ENCODE measurements at regions not wholly inside any gene's neighbourhood (a gene's known extent, or its start where the extent isn't known, plus 50 kb on each side); places are given as distances from the start of the nearest gene placed in this dataset.

DNA sequence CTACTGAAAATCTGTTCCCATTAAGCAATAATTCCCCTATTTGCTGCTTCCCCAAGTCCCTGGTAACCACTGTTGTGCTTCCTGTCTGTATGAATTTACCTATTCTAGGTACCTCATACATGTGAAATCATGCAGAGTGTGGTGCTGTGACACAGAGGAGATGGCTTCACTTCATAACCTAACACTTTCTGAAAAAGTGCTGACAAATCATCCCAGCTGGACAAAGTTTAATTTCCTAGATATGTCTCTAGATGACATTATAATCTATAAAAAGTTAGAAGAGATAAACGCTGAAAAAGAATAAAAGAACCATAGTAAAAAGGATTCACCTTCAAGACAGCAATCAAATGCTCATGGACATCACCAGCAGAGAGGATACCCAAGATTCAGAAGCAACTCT, 277.9 kb downstream of the SKIDA1 start:
- Histone ChIP-seq H3K9me3 (ENCODE audit: control insufficient read depth, insufficient read depth, low read depth, low read length) (no peaks in the 10 kb centered on the region), H3K4me3 (ENCODE audit: low read depth in 2 of 2, low read length in 2 of 2) (no peak overlapping the region), H3K4me1 (ENCODE audit: control insufficient read depth, insufficient read depth, low read length) (no peaks in the 10 kb centered on the region), H3K36me3 (ENCODE audit: control insufficient read depth, insufficient read depth, low read length) (no peaks in the 10 kb centered on the region), H3K27ac (ENCODE audit: low read length) (no peak overlapping the region), H3K27me3 (ENCODE audit: control insufficient read depth, insufficient read depth, low read length) (no peaks in the 10 kb centered on the region)
- intact Hi-C loops (cut with micrococcal nuclease; ENCODE audit: unreplicated experiment) (no loop called here), in situ Hi-C loops (cut with HindIII; ENCODE audit: low pct_unique_long_range_greater_than_20kb, low sequenced_read_pairs) (no loop called here)
- ChIA-PET POLR2A (no interaction called here), CTCF (no interaction called here)
- no TSS peak for BruUV-seq (replicated peaks)
- TF ChIP-seq TCF7L2 (IDR thresholded peaks at IDR 0.05; ENCODE audit: low read depth, low read length): no peak
- no peak for TF ChIP-seq POLR2AphosphoS5 (IDR thresholded peaks at IDR 0.05; ENCODE audit: low read depth, low read length)
- TF ChIP-seq, protein P1, sequence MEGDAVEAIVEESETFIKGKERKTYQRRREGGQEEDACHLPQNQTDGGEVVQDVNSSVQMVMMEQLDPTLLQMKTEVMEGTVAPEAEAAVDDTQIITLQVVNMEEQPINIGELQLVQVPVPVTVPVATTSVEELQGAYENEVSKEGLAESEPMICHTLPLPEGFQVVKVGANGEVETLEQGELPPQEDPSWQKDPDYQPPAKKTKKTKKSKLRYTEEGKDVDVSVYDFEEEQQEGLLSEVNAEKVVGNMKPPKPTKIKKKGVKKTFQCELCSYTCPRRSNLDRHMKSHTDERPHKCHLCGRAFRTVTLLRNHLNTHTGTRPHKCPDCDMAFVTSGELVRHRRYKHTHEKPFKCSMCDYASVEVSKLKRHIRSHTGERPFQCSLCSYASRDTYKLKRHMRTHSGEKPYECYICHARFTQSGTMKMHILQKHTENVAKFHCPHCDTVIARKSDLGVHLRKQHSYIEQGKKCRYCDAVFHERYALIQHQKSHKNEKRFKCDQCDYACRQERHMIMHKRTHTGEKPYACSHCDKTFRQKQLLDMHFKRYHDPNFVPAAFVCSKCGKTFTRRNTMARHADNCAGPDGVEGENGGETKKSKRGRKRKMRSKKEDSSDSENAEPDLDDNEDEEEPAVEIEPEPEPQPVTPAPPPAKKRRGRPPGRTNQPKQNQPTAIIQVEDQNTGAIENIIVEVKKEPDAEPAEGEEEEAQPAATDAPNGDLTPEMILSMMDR (IDR thresholded peaks at IDR 0.05): no peak
- TF ChIP-seq, protein P2, sequence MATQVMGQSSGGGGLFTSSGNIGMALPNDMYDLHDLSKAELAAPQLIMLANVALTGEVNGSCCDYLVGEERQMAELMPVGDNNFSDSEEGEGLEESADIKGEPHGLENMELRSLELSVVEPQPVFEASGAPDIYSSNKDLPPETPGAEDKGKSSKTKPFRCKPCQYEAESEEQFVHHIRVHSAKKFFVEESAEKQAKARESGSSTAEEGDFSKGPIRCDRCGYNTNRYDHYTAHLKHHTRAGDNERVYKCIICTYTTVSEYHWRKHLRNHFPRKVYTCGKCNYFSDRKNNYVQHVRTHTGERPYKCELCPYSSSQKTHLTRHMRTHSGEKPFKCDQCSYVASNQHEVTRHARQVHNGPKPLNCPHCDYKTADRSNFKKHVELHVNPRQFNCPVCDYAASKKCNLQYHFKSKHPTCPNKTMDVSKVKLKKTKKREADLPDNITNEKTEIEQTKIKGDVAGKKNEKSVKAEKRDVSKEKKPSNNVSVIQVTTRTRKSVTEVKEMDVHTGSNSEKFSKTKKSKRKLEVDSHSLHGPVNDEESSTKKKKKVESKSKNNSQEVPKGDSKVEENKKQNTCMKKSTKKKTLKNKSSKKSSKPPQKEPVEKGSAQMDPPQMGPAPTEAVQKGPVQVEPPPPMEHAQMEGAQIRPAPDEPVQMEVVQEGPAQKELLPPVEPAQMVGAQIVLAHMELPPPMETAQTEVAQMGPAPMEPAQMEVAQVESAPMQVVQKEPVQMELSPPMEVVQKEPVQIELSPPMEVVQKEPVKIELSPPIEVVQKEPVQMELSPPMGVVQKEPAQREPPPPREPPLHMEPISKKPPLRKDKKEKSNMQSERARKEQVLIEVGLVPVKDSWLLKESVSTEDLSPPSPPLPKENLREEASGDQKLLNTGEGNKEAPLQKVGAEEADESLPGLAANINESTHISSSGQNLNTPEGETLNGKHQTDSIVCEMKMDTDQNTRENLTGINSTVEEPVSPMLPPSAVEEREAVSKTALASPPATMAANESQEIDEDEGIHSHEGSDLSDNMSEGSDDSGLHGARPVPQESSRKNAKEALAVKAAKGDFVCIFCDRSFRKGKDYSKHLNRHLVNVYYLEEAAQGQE (IDR thresholded peaks at IDR 0.05; ENCODE audit: insufficient read depth in 1 of 2, low read depth in 2 of 2, low read length in 1 of 2): no peak
- no peak for TF ChIP-seq SIN3A (IDR thresholded peaks at IDR 0.05; ENCODE audit: borderline replicate concordance, insufficient read depth, low read depth, low read length)
- ATAC-seq: no peak
- no peak for DNase-seq (ENCODE audit: low read depth, low spot score)

DNA sequence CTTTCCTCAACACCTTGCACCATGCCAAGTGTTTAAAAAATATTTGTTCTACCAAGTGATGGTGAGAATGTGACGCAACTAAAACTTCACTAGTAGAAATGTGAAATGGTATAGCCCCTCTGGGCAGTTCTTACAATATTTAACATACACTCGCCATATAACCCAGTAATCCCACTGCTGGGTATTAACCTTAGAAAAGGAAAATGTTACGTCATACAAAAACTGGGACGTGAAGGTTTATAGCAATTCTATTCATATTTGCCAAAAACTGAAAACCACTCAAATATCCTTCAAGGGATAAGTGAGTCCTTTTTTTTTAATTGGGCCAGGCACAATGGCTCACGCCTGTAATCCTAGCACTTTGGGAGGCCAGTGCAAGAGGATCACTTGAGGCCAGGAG, 279.3 kb downstream of the SKIDA1 start:
- ATAC-seq (no peak), DNase-seq (ENCODE audit: low read depth, low spot score) (no peak)
- intact Hi-C loops (cut with micrococcal nuclease; ENCODE audit: unreplicated experiment): no loop called here
- Histone ChIP-seq H3K9me3 (ENCODE audit: control insufficient read depth, insufficient read depth, low read depth, low read length) (no peaks in the 10 kb centered on the region), H3K36me3 (ENCODE audit: control insufficient read depth, insufficient read depth, low read length) (no peaks in the 10 kb centered on the region), H3K27ac (ENCODE audit: low read length) (no peak overlapping the region), H3K4me3 (ENCODE audit: low read depth in 2 of 2, low read length in 2 of 2) (no peak overlapping the region), H3K27me3 (ENCODE audit: control insufficient read depth, insufficient read depth, low read length) (no peaks in the 10 kb centered on the region), H3K4me1 (ENCODE audit: control insufficient read depth, insufficient read depth, low read length) (no peaks in the 10 kb centered on the region)
- ChIA-PET POLR2A (no interaction called here), CTCF (no interaction called here)
- in situ Hi-C loops (cut with HindIII; ENCODE audit: low pct_unique_long_range_greater_than_20kb, low sequenced_read_pairs): no loop called here
- TF ChIP-seq, protein P2 (IDR thresholded peaks at IDR 0.05; ENCODE audit: insufficient read depth in 1 of 2, low read depth in 2 of 2, low read length in 1 of 2): no peak
- BruUV-seq (replicated peaks): no TSS peak
